ENCODE measurements at regions not wholly inside any gene's neighbourhood (a gene's known extent, or its start where the extent isn't known, plus 50 kb on each side); places are given as distances from the start of the nearest gene placed in this dataset.
"Not testable (repeated sequence)": the region's sequence is repeated elsewhere in the genome, so short reads cannot be mapped to it uniquely, and the experiment has no call there.

DNA sequence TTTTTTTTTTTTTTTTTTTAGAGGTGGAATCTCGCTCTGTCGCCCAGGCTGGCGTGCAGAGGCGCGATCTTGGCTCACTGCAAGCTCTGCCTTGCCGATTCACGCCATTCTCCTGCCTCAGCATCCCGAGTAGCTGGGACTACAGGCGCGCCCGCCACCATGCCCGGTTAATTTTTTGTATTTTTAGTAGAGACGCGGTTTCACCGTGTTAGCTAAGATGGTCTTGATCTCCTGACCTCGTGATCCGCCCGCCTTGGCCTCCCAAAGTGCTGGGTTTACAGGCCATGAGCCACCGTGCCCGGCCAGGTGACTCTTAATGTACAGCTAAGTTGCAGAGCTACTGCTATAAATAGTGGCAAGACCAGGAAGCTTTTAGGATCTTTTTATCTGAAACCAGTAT is 434.9 kb upstream of the MEF2C start:
- not testable (repeated sequence) for DNase-seq

DNA sequence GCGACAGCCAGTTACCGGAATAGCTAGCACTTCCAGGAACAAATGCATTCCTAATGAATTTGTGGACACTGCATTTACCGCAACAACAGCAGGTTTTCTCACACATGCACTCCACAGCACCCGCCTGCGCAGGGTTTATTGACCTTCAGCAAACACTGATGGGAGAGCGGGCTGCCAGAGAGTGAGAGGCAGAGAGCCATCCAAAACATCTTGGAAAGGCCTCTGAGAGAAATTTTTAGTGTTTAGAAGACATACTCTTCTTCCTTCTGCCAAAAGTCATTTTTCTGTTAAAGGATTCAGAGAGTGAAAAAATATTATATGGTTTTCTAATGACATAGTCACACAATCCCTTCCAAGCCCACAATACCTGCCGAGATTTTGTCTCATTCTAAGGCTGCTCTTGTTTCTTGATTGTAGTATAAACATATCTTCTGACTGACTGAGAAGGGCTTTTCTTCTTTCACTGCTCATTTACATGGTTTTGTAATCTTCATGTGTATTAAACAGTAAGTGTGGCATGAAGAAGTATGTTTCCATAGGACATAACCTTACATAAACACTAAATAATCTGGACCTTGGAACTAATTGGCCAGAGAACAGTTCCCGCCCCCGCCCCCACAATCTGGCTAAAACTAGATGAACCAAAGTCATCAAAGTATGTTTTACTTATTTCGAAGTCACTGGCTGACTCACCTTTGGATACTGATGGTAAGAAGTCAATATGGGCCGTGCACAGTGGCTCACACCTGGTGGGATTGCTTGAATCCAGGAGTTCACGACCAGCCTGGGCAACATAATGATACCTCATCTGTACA is 432.5 kb upstream of the MEF2C start:
- peak in 1 of 2 experiments; percentile 52 for DNase-seq

DNA sequence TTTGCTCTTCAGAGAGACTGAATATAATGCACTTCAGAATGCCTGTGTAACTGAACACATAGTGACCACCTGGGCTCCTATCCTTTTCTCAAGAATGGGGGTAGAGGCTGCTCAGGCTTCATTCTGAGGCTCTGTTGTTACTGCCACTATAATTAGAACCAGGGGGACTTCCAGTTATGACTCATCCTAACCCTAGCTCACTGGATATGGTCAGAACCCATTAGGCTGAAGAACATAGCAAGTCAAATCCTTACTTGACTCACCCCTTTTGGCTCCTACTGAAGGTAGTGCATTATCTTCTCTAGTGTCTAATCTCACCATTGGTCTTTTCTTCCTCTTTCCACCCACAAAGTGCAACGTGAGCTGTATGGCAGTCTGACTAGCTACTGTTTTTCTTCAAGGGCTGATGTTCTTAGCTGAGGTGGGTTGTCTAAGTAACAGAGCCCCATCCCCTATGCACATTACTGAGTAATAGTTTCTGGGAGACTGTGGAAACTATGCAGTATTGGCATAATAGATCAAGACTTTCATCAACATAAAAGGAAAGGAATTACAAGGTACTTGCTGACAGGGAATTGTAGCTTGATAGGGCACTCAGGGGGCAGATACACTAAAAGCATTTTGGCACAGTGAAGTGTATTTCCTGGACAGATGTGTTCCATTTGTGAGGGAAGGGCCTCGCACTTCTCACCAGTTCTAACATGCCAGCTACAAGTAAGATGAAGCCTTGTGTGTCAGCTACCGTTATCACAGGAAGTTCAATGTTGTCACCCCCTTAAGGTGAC is 431.0 kb upstream of the MEF2C start:
- peak in 1 of 2 experiments; percentile 7 for DNase-seq

DNA sequence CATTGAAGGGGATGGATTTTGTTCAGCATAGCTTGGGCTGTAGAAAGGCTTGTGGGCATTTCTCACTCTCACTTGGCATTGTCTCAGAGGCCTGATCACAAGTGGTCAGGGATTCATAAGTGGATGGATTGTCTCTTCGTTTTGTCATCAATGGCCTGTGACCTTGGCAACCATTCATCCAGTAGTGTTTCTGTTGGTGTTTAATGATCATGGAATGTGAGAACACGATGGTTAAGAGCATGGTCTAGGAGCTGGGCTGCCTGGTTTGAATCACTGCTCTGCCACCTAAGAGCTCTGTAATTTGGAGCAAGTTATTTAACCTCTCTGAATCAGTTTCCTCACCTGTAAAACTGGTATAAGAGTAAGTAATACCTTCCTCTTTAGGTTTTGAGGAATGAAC is 430.1 kb upstream of the MEF2C start:
- DNase-seq: no peak

DNA sequence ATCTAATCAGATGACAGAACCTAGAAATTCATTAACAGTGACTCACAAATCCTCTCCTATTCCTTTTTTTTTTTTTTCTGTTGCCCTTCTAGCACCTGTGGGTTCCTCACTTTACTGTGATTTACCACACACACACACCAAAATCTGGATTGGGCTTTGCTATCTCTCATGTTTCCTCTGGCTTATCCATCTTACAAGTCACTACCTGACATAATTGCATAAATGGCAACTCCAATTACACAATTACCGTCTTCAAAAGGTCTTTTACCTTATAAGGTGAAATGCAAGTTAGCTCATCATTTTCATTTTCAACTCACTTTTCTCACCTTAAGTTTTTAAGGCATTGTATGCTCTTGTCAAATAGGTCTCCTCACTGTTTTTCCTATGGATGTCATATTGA is 426.3 kb upstream of the MEF2C start:
- DNase-seq: no peak

DNA sequence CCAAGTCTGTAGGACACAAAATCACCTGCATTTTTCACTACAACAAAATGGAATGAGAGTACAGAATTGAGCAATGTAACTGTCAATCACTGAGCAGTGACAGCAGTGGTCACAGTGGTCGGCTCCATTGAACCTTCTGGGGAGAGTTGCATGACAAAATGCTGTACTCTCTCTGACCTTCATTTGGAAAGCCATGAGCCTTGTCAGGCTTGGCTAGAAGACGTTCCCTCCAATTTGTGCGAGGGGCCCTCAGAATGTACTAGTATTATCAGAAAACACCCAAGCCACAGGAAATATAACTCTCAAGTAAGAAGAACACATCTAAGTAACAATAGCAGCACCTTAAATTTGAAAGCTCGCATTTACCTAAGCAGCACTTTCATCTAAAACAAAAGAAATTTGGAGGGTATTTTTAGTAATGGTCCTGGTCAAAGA is 425.6 kb upstream of the MEF2C start:
- DNase-seq: no peak

DNA sequence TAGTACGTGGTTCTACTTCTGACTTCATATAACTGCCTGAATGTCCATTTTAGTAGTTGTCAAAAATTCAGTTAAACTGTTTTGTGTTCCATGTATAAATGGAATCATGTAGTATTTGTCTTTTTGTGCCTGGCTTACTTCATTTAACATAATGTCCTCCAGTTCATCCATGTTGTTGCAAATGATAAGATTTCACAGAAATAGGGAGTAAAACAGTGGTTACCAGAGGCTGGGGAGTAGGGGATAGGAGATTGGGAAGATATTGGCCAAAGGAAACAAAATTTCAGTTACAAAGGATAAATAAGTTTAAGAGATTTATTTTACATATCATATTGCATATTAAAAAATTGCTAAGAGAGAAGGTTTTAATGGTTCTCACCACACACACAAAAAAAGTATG is 425.0 kb upstream of the MEF2C start:
- DNase-seq: no peak

DNA sequence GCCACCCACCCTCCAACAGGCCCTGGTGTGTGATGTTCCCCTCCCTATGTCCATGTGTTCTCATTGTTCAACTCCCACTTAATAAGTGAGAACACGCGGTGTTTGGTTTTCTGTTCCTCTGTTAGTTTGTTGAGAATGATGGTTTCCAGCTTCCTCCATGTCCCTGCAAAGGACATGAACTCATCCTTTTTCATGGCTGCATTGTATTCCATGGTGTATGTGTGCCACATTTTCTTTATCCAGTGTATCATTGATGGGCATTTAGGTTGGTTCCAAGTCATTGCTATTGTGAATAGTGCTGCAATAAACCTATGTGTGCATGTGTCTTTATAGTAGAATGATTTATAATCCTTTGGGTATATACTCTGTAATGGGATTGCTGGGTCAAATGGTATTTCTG is 424.2 kb upstream of the MEF2C start:
- DNase-seq: not testable (repeated sequence)

DNA sequence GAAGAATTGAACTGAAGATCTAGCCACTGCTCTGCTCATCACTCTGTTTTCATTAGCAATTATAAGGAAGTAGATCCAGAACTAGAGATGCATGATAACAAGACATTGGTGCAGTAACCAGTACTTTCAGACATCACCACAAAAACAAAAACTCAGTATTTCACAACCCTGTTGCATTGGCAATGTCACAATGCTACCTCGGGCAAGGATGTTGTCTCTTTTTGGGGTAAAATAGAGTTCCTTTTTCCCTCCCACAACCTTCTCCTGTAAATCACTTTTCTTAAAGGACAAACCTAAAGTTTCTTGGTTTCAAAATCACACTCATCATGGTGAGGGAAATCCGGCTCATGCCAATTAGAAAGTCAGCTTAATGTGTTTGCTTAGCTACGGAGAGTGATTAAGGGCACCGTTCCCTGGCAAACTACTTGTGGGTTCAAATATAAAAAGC is 420.1 kb upstream of the MEF2C start:
- no peak for DNase-seq

DNA sequence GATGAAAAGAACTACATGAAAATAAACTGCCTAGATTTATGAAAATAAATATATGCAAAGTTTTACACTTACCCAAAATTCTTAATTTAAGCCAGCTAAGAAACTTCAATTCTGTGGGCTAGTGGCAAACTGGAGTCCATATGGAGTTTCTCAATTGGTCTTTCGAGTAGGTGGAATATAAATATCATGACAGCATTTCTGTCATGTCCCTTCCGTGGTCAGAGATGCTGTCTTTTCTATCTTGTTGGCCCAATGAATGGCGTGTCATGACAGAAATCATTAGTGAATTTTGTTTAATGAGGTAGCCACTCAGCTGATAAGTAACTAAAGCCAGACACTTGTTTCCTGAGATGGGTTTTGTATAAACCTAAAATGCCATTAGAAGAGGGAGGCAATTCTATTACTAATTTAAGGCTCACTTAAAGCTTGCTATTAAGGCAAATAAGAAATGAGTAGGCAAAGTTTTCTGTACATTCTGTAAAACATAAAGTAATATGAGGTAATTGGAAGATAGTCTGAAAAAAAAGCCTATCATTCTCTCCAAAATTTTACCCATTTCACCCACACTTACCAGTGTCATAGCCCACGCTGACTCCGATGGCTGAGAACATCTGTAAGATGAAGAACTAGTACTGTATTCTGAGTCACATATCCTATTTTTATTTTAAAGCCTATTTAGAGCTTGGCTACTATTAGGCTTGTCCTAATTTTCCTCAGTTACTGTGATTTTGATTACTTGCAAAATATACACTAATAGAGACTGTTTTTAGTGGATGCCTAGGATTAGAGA is 419.3 kb upstream of the MEF2C start:
- DNase-seq: no peak

DNA sequence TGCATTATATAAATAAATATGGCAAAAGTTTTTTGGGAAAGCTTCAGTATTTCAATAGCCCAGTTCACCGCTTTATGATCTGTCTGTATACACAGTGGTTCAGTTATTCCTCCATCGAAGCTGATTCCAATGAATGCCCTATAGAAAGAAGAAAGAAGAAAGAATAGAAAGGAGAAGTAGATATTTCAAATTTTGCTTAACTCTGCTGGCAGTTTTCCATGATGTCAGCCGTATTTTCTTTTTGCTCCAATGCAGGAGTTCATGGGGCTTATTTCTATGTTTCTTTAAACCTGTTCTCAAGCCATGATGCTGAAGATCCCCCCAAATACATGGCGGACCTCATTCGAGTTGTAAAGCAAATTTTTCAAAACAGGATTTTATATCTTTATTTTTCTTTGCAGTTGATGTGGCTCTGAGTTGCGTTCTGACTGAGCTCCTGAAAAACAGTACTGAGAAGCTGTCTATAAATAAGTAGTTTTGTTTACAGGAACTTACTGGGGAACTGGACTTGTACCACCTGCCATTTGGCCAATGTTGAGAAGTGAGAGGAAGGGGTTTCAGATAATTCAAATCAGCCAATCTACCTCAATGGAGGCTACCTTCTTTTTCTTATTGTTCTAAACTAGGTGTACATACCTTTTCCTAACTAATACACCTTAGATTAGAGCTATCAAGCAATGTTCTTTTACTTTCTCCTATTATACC is 418.5 kb upstream of the MEF2C start:
- no peak for DNase-seq

DNA sequence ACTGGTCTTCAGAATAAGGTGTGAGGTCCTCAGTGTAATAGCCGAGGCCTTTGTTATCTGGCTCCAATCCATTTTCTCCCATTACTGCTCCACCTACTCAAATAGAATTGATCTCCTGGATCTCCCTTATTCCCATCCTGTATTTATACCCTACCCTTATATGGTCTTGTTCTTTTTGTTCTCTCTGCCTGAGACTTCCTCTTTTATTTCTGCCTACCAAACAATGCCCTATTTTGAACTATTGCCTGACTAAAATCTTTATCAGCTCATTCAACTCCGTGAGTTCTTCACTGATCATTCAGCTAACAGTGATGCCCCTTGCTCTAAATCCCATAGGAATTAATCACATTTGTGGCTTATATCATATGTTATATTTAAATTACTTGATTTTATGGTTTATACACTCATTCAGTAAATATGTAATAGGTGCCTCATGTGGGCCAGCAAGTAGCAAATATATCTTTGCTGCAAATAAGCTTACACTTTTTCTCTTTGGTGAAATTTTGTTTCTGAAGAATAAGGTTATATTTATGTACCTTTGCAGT is 417.5 kb upstream of the MEF2C start:
- DNase-seq: no peak

DNA sequence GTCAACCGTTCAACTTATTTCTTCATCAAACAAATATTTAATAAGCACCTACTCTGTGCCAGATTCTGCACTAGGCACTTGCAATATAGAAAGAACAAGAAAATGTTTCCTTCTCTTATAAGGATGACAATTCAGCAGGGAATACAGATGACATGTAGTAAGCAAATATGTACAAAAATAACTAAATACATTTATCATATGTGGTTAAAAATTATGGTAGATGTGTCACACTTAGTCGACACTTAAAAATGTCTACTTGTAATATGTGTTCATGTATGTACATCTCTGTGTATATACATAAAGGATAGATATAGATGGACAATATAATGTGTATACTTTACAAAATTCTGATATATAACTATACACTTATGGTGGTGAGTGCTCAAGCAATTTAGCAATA is 417.0 kb upstream of the MEF2C start:
- no peak for DNase-seq

DNA sequence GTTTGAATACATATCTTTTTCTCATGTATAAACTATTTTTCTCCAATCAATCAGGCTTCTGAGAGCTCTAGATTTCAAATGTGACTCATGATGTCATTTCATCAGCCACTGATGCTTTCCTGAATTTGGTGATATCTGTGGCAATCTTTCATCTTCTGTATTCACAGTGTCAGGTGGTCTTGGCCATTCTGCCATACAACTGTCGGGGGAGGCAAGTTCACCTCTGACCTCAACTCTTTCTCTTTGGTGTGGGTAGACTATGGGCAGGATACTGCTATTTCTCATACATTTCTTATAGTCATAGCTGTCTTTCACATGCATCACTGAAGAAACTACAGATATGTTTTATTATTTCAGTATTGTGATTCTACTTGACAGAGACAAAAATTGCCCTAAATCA is 414.1 kb upstream of the MEF2C start:
- no peak for DNase-seq

DNA sequence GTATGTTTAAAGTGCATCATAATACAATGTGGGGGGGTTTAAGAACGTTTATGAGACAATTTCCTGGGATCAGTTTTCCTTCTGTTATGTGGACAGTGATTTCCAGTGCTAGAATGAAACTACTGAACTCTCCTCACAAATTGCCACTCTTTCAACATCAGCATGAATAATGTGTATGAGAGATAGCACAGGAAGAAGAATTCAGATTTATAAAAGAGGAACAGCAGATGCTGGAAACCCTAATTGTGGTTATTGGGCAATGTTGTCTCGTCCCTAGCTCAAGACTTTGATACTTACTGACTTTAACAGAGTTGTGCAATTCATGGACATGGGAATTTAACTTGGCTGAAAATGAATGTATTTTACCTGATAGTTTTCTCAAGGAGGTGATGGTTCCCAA is 410.8 kb upstream of the MEF2C start:
- no peak for DNase-seq

DNA sequence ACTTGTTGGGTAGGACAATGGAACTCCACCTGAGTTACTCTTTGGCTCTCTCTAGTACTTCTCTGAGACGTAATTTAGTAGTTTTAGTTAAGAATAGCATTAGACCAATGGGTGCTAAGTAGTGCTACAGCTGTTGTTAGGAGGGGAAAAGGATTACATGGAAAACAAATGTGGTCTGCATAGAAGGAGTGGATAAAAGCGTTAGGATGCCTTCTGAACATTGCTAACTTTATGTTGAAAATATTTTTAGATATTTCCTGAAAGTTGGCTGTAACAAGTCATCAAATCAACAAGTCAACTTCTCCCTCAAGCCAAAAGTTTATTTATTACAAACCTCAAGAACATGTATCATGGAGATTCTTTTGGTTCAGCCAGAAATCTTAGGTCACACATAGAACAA is 409.5 kb upstream of the MEF2C start:
- no peak for DNase-seq

DNA sequence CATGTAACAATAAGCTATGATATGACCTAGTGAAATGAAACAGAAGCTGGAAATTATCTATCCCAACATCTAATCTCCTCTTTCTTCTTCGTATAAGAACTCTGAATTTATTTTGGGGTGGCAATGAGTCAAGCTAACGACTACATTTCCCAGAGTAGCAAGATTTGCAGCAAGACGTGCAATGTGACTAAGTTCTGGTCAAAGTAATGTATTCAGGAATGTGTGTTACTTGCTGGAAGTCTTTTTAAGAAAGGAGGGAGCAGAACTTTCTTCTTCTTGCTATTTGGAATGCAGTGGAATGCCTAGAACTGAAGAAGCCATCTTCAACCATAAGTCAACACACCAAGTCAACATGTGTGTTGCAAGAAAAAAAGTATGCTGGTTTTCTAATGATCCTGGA is 406.6 kb upstream of the MEF2C start:
- no peak for DNase-seq

DNA sequence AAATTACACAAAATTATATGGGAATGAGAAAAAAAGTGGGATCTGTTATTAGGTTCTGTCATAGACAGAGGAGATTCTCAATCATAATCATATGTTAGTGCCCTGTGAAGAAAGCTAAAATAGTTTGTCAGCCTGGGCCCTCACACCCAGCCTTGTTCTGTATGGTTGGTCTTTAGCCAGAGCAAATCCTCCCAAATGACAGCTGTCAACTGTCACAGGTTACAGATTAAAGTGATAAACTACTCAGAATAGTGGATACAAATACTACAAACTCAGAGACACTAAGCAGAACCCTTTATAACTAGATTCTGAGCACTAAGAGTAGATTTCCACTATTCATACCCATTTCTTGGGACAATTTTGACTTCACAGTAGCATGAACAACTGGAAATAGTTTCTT is 405.0 kb upstream of the MEF2C start:
- DNase-seq: no peak

DNA sequence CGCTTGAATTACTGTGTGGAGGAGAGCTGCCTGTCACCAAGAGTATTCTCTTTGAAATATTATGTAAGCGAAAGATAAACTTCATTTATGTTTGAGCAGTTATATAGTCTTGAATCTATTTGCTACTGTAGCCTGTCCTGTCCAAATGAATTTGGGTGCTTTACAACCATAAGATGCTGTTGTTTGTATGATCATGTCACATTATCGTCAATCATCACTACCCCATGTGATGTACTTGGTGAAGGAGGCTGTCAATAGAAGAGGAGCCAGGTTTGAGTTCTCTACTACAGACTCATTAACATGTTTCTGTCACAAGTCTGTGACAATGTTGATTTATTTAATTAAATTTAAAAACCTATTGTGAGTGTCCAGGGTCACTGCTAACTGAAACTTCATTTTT is 403.3 kb upstream of the MEF2C start:
- DNase-seq: no peak

DNA sequence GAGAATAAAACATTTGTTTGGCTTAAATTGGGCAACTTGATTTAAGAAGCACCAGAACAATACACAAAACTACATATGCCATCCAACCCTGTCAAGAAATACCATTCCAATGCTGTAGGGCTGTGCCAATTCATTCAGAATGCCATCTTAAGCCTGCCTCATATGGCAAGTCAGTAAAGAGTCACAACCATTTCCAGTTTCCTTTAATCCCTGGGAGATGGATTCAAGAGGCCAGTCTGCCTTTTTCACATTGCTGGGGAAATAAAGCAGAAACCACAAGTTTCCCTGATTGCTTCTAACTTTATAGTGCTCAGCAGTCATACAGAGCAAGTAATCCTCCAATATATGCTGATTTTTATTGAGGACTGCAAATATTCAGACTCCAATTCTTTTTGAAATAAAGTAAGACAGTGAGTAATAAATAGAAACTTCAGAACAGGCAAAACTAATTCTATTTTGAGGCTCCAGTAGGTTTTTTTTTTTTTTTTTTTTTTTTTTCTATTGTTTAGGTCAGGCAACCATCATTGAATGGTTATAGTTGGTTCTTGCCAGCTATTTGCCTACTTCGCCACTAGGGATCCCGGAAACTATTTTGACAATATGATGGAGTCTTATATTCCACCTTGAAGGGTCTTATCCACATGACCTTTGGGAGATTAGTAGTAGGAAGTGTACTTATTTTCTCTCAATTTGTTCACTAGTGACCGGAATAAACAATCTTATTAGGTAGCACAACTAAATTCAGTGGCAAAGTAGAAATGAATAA is 400.9 kb upstream of the MEF2C start:
- no peak for DNase-seq
